HG03135 (cell line): ENCODE measurements at regions not wholly inside any gene's neighbourhood (a gene's known extent, or its start where the extent isn't known, plus 50 kb on each side); places are given as distances from the start of the nearest gene placed in this dataset.
"Not testable (repeated sequence)": the region's sequence is repeated elsewhere in the genome, so short reads cannot be mapped to it uniquely, and the experiment has no call there.

ENCODE experiments used
- ATAC-seq: cut with Tn5 transposase; IDR thresholded peaks from one replicate; pipeline ENCODE4 v1.9.1; 2021; ENCODE audit warnings: mild to moderate bottlenecking, moderate library complexity; ENCODE audit not compliant: unreplicated experiment

DNA sequence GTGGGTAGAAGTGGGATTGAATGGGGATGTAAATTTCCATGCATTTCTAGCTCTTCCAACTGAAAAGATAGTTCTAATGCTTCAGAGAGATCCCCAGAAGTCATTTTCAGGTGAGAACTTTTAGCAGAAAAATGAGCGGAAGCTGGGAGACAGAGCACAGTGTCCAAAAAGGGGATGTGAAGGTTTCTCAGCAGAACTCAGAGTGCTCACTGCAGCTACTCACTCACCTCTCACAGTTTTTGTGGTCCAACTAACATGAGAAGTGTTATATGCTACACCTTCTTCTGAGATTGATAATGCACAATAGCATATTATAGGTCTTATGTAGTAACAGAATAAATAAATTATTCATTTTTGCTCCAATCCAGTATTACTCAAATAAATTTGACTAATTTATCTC lies 519.2 kb upstream of the HS3ST5 start:
- no peak for ATAC-seq

DNA sequence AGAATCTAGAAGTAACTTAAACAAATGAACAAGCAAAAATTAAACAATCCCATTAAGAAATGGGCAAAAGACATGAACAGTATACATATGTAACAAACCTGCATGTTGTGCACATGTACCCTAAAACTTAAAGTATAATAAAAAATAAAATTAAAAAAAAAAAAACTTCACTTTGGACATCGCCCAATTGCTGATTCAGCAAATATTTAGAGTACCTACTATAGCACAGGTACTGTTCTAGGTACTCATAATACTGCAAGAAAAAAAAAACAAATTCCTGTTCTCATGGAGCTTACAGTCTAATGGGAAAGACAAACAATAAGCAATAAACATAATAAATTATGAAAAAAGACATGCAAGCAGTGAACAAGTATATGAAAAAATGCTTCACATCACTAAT lies 501.5 kb upstream of the HS3ST5 start:
- no peak for ATAC-seq

DNA sequence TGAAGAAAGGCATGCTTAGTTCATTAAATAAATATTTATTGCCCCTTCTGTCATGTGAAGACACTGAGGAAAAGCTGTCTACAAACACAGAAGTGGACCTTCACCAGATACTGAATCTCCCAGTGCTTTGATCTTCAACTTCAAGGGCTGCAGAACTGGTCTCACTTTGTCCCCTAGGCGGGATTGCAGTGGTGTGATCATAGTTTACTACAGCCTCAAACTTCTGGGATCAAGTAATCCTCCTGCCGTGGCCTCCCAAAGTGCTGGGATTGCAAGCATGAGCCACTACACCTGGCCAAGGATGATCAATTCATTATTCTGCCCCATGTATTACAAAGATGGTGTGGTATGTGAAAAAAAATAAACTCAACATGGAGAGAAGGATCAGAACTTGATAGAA lies 496.2 kb upstream of the HS3ST5 start:
- ATAC-seq = no peak

DNA sequence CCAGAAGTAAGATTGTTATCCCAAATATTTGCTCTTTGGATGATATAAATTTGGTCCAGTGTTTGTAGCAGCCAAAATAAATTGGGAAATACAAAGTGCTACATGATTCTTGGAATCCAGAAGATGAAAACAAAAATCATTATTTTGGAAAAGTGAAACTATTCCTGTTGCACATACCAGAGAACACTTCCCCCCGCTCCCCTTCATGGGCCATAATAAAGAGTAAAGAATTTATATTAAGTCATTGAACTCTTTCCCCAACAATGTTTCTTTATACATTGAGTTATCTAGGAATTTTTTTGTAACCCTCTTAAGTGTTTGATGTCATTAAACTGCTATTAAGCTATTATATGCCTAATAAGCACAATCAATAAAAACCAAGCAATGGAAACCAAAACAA lies 490.4 kb upstream of the HS3ST5 start:
- no peak for ATAC-seq

DNA sequence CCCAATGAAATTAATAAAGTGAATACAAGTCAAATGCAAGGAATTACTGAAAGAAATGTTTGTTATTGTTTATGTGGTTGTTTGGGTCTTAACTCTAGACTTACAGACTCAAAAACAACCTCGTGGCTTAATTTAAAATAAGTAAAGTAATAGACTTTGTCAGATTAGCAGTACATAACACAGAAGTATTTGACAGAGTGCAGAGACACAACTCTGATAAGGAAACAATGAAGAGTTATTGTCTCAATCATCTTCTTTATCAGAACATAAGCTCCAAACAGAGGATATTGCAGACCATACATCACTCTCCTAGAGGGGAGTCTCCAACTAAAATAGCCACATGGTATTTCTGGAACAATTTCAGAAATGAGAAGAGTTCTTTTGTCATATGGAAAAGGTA lies 487.7 kb upstream of the HS3ST5 start:
- ATAC-seq = no peak

DNA sequence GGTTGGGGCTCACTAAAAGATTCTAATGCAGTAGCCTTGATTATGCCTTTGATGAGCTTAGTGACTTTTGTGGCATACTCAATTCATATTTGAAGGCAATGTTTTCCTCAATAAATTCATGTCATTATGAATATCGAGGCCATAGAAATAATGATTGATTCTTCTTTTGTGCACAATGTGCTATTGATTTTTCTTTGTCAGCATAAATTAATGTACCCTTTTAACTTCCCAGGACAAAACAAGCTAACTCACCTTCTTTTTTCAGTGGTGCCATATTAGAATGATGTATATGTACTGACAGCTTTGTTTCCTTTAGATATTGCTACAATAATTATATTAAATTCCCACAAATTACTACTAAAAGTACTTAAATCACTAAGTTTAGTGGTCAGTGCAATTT lies 484.3 kb upstream of the HS3ST5 start:
- ATAC-seq = no peak

DNA sequence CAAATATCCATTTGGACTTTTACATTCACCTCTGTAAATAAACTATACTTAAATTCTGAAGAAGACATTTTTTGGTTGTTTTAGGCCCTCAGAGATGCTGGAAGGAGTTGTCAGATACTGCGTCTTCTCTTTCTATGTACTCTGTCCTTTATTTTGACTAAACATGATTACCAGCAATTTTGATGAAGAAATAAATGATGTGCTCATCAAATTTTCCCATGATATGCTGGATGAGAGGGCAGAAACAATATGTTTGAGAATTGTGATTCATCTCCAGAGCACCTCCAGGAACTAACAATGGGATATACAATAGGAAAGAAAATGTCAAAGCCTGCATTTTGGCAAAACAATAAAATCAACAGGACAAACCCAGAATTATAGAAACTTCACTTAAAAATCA lies 481.6 kb upstream of the HS3ST5 start:
- no peak for ATAC-seq

DNA sequence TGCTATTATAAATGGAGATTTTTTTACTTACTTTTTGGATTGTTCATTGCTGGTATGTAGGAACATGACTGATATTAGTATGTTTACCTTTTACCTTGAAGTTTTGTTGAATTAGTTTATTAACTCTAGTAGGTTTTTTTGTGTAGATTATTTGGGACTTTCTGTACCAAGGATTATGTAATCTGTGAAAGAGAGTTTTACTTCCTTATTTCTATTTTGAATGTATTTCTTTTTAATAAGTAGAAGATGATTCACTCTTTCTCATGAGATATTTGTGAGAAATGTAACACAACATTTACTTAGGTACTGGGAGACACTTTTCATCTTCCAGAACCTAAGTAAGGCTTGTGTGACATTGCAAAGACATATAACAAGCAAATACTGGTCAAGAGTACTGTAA lies 473.9 kb upstream of the HS3ST5 start:
- no peak for ATAC-seq

DNA sequence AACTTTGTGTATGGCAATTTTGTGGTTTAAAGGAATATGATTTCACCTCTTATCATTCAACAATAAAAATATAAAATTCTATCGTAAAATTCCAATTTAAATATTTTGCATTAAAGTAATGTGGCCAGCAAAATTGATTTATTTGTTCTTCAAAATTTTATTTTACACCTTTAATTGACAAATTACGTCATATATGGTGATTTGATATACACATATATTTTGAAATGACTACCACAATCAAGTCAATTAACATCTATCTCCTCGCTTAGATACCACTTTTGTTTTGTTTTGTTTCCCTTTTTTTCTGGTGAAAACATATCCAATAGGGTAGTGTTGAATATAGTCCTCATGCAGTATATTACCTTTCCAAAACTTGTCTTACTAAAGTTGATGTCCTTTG lies 467.6 kb upstream of the HS3ST5 start:
- no peak for ATAC-seq

DNA sequence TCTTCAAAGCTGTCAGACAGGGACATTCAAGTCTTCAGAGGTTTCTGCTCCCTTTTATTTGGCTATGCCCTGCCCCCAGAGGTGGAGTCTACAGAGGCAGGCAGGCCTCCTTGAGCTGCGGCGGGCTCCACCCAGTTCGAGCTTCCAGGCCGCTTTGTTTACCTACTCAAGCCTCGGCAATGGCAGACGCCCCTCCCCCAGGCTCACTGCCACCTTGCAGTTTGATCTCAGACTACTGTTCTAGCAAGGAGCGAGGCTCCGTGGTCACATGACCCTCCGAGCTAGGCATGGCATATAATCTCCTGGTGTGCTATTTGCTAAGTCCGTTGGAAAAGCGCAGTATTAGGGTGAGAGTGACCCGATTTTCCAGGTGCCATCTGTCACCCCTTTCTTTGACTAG lies 462.6 kb upstream of the HS3ST5 start:
- ATAC-seq = not testable (repeated sequence)

DNA sequence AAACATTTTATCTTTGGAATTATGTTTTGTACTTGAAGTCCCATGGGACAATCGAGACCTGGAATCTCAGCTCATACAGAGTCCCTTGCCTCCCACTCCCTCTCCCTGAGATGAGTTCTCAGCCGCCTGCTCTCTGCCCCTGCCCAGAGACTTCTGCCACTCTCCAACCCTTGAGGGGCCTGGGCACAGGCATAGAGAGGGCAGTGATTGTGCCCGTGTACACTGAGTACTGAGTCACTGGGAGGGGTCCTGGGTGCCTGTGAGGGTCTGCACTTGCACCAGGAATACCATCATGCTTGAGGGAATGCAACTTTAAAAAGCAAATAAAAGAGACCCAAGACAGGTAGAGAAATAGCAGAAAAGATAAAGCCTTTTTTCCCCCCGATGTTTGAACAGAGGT lies 453.8 kb upstream of the HS3ST5 start:
- ATAC-seq = no peak

DNA sequence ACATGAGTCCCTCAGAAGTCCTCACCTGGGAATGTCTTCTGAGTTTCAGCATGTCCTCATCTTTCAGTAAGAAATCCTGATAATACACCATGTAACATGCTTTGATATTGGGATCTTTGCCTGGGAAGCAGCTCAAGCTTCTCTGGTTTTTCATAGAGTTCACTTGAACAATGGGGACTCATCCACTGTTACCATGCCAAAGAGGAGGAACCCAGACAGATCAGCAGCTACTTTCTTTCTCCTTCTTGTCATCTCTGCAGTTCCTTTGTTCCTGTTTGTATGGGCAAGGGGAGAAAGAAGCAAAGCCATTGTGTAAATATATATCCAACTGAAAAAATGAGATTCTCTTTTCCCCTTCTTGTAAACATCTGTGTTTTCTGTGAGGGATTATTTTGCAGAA lies 450.6 kb upstream of the HS3ST5 start:
- no peak for ATAC-seq

DNA sequence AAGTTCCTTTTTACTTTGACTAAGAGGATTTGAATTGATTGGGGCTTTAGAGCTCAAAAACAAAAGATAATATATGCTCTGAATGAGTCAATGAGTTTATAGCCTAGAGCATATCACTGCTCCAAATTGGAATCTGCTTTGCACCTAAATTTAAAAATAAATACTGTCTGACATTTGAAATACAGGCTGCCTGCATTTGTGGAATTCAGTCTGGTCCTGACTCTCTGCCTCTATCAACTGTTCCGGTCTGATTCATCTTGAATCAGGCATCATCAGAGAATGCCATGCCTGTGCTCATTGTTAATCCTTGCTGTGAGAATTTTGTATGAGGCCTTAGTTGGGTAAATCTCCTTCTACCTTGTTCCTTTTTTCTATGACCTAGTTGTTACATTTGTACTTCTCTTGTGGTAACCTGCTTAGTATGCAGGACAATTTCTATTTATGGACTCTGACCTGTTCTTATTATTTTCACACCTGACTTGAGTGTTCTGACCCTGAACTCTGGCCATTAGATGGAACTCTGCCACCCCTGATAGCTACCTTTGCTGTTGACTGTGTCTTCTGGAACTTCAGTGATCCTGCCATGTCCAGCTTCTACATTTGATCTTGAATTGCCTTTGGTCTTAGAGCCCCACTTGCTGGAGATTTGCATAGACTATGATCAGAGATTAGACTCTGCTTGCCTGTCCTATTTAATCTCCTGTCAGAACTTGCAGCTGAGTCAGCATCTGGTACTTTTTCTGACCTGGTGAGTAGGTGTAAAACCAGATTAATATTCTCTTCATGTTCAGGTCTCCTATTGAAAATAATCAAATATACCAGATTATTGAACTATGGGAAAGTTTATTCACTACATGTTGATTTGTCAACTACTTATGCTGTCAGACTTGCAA lies 442.7 kb upstream of the HS3ST5 start:
- ATAC-seq = no peak

DNA sequence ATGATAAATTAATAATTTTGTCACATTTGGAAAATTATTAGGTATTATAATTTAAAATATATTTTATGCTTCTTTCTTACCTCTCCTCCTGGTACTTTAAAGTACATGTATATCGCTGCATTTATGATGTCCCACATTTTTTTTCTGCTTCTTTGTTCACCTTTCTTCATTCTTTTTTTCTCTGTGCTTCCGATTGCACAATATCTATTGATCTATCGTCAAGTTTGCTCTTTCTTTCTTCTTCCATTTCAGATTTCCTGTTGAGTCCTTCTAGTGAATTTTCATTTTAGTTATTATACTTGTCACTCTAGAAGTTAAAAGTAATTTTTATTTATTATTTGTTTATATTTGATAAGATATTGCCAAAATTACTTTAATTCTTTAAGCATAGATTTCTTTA lies 441.0 kb upstream of the HS3ST5 start:
- no peak for ATAC-seq

DNA sequence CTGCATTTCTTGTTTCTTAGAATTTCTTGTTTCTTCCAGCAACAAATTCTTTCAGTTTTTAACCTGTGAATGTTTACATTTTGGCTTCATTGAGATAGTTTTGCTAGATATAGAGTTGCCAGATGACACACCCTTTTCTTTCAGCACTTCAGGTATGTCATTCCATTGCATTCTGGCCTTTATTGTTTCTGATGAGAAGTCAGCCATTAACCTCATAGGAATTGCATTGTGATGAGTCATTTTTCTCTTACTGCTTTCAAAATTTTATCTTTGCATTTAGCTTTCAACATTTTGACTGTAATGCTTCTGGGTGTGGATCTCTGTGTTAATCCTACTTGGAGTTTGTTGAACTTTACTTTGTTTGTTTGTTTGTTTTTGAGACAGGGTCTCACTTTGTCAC lies 440.3 kb upstream of the HS3ST5 start:
- no peak for ATAC-seq

DNA sequence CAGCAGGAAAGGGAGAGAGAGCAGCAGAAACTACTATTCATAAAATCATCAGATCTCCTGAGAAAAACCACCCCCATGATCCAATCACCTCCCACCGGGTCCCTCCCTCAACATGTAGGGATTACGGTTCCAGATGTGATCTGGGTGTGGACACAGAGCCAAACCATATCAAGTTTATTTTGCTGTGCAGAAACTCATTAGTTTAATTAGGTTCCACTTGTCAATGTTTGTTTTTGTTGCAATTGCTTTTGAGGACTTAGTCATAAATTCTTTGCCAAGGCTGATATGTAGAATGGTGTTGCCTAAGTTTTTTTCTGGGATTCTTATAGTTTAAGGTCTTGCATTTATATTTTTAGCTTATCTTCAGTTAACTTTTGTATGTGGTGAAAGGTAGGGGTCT lies 422.0 kb upstream of the HS3ST5 start:
- ATAC-seq = no peak

DNA sequence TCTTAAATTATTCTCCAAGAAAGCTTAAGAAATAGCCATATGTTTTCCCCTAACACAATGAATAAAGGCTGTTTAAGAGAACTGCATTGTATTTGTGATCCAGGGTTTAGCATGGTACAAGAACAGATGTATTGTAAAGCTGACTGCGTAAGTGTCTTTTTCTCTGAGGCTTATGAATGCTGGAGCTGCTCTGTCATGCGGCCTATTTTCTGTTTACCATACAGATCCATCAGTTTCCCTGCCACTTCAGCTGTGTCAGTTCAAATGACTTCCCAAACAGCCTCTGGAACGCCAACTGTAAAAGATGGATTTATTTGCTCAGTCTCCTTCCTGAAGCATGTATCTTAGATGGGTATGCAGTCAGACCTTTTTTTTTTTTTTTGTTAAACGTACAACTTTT lies 419.3 kb upstream of the HS3ST5 start:
- no peak for ATAC-seq

DNA sequence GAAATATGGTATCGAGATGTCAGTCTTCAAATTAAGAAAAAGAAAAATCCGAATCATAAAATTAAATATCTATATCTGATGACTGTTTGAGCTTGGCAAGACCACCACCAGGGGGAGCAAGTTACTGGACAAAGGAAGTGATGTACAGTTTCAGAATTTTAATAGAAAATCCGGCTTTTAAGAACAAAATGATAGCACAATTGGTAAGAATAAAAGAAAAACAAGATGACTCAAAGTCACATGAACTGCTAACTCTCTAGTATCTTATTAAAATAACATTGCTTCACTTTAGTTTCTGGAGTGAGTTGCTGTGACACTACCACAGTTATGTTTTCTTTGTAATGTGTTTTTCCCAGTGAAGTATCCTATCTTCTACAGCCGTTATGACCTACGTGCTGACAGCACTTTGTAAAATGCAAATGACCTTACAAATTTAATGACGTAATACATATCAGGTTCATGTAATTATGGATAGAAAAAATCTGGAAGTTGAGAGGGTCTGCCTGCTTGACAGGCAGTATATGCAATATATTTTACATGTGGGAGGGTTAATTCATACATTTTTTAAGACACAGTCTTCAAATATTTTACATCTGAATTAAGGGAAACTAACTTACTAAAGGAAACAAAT lies 405.3 kb upstream of the HS3ST5 start:
- no peak for ATAC-seq

DNA sequence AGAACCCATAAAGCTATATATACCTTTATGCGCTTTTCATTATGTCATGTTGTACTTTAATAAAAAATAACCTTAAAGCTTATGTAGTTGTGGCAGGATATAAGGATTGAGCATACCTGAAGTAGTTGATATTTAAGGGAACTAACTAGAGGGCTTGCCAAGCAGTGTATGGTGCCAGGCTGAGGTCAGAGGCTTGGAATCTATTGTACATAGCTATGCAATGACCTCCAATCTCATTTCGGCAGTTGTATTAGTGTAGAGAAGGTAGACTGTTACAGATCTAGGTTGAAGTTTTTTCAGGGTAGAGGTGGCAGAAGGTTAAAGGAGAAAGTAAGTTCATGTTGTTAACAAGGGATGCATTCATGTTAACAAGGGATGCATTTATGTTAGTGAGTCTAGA lies 397.7 kb upstream of the HS3ST5 start:
- ATAC-seq = no peak

DNA sequence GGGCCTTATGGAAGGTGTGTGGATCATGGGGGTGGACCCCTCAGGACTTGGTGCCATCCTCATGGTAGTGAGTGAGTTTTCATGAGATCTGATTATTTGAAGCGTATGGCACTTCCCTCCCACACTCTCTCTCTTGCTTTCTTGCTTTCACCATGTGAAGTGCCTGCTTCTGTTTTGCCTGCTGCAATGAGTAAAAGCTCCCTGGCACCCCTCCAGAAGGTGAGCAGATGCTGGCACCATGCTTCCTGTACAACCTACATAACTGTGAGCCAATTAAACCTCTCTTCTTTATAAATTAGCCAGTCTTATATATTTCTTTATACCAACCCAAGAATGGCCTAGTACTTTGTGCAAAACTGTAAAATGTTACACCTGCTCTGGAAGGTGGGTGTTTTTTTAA lies 396.8 kb upstream of the HS3ST5 start:
- no peak for ATAC-seq

DNA sequence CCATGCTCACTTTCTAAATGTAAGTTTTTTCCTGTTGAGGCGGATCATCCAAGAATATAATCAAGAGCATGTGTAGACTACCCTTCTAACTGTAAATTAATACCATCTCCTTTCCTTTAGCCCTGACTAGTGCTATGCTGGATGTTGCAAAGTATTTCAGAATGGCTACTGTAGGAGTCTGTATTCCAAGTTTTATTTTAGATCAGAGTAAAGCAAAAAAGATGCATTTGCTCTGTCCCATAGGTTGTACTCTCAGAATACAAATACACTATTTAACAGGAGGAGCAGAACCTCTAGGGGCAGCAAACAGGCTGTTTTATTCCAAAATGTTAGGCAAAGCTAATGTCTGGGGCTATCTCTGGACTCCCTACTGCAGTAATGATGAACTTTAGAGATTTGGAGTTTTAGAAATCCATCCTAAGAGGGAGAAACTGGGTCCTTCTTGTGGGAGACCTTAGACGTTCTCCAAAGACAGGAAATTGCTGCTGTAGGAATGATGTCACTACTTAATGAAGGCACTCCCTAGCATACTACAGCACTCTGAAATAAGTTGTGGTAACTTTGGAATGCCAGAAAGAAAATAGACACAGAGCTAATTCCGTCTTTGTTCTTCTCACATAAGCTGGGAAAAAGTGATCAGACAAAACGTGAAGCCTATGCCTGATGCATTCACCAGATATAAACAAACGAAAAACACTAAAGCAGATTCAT lies 392.4 kb upstream of the HS3ST5 start:
- ATAC-seq = no peak

DNA sequence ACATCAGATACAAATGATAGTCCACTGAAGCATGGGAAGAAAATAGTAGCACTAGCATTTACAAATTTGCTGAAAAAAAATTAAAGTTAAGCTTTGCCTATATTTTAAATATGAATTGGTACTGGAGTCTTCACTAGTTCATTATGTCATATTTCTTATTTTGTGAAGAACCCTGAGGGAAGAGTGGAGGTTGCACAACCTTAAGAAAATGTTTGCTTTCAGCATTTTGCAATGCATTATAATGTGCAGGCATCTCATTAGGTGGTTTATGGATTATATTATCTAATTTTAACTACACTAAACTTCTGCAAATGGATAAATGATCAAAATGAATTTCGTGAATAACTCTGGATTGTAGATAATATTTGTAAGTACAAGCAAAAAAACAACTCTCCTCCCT lies 390.8 kb upstream of the HS3ST5 start:
- ATAC-seq = no peak
